Left renal pelvis (tissue), 4 donors: ENCODE measurements at regions not wholly inside any gene's neighbourhood (a gene's known extent, or its start where the extent isn't known, plus 50 kb on each side); places are given as distances from the start of the nearest gene placed in this dataset.

ENCODE experiments used
- DNase-seq, 4 donors: peaks; one replicate each; pipeline ENCODE4 v3.0.0-alpha.2; 2013; ENCODE audit warnings: low read depth in 4 of 4, low spot score in 3 of 4

DNA sequence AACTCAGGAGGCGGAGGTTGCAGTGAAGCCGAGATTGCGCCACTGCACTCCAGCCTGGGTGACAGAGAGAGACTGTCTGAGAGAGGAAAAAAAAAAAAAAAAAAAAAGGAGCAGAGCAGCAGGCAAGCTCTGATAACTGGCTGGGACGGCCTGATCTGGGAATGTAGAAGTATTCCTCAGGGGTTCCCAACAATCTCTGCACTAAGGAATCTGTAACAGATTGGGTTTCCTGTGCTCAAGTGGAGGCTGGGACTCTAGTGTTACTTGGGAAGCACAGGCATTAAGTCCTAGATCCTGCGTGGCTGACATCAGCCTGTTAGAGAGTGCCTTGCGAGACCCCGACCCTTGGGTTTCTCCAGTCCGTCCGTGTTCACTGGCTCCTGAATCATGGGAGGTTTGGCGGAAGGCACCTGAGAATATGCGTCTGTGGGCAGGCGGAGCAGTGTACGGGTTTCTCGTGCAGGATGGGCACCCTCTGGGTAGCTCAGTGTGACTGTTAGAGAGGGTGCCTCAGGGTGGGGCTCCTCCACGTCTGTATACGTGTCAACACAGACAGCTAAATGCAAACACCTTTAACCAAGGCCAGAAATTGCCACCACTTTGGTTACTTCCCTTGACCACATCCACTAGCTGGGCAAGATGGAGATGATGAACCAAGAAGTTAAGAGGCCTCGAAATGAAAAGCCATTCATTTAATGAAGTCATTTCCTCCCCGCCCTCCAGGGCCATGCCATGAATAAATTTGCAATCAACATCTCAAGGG, 174.9 kb upstream of the RPL38 start:
- DNase-seq = no peak

DNA sequence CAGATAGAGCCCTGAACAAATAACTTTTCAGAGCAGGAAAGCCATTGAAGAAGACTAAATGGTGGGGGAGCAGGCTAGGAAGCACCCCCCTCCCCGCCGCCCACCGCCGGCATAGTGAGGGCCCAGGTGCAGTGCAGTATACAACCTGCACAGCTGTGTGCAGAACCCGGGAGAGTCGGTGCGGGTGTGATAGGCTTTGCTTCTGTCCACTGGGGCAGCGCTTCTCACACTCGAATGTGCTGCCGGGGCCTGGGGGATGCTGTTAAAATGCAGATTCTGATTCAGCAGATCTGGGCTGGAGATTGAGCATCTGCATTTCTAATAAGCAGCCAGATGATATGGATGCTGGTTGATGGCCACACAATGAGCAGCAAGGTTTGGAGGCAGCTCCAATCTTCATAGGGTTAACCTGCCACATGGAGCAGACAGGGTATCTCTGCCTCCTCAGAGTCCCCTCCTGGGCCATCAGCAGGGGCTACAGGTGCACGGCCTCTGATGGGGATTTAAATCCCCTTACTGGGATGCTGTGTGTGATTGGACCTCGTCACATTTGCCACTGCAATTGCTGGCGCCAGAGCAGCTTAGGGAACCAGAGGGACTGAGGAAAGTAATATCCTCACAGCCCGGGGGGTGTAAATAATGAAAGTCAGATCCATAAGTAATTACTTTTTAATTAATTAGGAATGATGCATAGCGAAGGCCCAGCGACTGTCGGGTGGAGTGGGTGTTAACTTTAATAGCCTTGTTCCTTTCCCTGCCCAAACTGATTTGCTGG, 172.0 kb upstream of the RPL38 start:
- no peak for DNase-seq

DNA sequence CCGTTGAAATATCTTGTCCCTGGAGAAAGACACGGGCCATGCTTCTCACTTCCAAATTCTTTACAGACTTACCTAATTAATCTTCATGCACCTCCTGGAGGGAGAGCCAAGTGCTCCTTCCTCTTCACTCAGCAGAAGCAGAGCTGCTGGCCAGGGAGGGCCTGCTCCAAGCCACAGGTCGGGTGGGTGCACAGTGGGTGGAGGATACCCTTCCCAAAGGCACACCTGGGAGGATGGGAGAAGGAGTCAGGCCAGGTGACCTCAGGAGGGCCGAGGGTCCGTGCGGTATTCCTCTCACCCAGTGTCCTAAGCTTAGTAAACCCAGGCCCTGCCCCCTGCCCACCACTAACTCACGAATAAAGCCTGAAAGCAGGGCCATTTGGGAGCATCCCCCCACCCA, 171.3 kb upstream of the RPL38 start:
- DNase-seq = no peak

DNA sequence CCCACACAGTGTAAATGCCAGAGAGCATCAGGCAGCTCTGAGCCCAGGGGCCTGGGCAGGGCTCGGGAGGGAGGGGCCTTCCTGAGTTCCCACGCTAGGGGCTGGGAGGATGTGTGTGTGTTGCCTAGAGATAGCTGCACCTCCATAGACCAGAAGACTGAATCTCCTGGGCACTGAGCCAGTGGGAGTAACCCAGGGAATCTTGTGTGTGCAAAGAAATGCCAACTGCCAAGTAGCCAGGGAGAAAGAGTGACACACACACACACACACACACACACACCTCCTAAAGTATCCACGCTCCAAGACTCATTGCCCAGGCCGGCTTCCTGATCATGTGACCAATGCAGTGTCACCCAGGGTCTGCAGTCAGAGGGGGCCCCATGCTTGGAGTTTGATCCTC, 166.2 kb upstream of the RPL38 start:
- peak; percentile 36 to 67 (median 50) for DNase-seq

DNA sequence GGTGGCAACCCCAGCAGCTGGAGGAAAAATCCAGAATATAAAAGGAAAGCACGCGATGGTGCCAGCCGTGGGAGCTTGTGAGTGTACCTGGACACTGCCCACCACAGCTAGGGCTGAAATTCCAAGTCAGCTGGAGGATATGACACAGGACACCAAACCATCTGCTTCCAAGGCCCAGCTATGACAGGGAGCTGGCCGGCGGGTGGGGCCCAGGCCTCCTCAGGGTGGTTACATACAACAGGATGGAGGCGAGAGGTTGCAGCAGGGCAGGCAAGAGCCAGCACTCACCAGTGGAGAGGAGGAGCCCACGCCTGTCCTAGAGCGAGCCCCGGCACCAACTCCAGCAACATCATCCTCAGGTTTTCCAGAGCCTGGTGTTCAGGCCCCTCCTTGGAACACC, 163.2 kb upstream of the RPL38 start:
- no peak for DNase-seq

DNA sequence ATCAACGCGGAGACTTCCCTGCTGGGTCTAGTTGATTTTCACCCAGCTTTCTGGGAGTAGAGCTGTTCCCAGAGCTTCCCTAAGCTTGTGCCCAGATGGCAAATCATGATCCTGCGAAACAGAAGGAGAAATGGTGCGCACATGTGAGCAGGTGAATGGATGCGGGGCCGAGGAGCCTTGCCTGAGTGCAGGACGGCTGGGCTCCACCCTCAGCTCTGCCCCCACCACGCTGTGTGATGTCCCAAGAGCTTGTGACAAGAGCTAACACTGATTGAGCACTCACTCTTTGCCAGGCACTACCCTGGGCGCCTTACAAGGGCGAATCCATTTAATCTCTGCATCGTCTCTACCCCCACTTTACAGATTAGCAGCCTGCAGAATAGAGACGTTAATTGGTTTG, 162.7 kb upstream of the RPL38 start:
- no peak for DNase-seq

DNA sequence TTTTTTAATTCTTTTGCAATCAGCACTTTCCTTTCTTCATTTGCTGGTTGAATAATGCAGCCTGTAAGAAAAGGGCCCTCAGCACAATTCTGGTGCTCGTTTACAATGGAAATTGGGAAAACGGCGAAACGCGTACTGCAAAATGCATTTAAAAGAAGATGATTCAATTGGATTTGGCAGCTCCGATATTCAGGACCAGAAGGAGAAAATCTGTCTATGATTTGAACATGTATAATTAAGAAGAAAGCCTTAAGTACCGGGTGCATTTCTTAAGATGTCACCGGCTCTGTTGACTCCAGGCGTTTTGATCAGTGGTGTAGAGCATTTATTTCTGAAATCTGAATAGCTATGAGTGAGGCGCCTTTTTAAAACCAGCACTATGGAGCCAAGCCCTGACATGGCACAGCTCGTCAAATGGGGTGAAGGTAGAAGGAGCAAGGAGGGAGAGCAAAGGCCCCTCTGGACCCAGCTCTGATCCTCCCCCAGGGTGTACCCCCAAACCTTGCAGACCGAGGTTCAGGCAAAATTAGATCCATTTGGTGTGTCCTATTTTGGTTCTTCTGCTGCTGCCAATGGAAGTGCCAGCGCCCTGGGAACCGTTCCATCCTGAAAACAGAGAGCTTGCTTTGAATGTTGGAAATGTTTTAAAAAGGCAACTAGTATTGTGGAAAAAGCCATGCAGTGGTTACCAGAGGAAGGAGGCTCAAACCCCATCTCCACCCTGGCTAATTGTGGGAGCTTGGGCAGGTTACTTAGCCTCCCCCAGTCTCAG, 161.4 kb upstream of the RPL38 start:
- no peak for DNase-seq

DNA sequence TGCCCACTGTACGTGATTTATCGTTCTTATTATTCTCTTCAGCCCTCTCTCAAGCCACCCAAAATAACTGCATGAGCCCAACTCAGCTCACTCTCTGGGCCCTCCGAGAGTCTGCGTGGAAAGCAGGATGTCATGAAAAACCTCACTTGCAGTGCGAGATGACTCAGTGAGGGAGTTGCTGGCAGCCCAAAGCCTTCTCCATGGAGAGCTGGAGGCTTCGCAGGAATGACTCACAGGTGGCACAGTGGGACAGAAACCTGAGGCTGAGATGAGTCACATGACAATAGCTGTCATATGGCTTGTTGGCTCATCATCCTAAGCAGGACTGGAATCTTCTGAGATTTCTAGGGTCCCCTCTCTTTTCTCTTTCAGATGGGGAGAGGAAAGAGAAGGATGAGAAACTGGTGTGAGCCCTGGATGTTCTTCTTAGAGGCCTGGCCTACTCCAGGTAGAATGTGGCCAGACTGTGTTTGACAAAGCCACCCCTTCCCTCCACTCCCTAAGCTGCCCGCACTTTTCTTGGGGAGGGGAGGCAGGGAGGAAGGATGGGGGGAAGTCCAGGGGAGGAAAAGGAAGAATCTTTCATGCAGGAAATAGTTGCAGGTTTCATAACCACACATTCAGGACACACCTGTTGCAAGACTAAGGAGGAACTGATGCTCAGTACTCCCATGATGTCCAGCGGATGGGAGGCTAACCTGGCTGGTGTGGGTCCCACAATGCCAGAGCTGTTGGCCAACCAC, 160.6 kb upstream of the RPL38 start:
- DNase-seq = no peak

DNA sequence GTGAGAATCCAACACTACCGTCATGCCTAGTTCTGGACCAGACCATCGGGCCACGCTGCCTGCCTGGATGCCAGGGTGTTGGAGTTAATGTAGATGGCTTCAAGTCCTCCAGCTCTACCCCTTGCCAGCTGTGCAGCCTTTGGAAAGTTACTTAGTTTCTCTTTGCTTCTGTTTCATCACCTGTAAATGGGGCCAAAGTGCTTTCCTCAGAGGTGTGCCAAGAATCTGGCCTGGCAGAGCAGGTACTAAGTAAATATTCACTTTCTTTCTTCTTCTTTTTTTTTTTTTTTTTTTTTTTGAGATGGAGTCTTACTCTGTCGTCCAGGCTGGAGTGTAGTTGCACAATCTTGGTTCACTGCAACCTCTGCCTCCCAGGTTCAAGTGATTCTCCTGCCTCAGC, 159.5 kb upstream of the RPL38 start:
- DNase-seq = no peak

DNA sequence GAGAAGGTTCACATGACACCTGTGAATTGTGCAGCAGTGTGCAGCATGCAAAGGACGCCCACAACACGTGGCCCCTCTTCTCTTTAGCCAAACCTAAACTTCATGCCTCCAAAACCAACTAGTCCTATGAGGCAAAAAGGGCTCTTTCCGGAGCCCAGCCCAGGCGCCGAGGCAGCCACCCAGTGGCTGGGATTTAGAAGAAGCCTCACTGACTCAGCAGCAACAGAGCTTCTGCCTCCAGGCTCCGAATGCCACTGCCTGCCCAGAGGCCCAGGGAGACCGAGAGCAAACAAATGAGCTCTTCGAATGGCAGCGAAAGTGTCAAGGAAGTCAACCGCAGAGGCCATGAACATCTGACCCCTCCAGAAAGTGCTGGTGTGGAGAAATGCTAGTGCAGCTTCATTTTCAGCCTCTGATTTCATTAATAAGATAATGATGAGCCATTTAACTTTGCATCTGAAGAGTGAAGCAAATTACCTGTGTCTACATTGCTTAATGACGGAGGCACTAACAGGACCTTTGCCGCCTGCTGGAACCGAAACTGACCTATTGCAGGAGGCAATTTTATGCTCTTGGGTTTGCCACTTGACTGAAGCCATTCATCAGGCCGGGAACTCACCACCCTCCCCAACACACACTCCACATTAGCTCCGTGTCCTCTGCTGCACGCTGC, 157.7 kb upstream of the RPL38 start:
- DNase-seq = no peak

DNA sequence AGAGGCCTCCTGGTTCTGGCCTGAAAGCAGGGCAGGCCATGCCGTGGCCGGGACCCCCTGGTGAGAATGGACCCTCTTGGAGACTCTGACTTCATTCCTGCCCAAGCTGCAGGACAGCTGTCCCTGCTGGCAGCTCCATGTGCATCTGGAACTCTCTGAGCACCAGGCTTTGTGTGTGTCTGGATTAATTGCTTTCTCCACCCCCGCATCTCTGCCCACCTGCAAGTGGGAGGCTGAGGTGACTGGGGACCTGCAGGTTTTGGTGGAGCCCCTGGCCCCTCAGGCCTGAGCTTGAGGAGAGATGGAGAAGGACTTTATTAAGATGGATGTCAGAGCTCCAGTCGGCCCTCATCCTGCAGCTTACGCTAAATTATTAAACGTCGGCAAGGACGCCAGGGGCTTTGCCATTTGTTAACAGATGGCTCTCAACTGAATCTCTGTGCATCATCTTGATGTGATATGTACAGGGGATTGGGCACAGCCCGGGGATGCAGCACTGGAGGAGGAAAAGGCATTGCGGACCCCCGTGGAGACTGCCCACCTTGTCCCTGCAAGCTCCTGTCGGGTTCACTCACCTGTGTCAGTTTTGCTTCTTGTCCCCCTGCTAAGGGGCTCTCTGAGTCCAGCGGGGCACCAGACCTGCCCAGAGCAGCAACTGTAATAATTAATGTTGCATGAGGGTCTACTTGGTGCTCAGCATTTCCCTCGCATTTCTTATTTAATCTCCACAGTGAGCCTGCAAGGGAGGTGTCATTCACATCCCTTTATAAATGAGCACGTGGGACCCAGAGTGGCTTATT, 154.1 kb upstream of the RPL38 start:
- no peak for DNase-seq

DNA sequence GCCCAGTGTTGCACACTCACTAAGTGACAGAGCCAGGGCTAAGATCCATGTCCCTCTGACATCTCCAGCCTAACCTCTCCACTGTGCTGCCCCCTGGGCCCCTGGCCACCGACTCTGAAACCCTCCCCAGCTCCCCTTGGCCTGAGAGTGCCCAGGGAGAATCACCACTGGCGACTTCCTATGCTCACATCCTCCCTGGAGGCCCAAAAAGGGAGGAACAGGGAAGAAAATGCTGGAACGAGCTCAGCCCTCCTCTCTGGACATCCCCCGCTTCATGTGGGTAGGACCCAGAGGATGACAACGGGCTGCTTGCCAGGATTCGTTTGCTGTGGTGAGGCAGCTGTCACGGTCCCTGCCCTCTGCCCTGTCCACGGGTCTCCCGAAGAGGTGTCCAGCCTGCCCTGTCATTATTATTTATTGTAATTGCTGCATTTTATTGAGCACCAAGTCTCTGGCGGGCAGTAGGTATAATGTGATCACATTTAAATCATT, 153.5 kb upstream of the RPL38 start:
- no peak for DNase-seq

DNA sequence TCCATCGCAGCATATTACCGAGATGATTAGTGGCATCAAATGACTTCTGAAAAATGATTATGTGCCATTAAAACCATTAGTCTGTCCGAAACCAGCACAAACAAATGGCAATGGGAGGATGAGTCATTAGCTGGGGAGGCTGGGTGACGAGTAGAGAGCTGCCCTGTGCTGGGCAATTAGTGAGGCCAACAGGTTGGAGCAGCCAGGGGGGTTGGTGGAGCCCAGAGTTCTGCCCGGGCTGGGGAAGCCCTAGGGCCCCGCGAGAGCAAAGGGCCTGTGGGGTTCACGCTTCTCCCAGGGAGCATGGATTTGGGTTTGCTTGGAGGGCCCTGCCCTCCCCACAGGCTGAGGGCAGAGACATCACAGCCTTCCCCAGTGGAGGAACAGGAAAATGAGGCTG, 152.1 kb upstream of the RPL38 start:
- DNase-seq = no peak

DNA sequence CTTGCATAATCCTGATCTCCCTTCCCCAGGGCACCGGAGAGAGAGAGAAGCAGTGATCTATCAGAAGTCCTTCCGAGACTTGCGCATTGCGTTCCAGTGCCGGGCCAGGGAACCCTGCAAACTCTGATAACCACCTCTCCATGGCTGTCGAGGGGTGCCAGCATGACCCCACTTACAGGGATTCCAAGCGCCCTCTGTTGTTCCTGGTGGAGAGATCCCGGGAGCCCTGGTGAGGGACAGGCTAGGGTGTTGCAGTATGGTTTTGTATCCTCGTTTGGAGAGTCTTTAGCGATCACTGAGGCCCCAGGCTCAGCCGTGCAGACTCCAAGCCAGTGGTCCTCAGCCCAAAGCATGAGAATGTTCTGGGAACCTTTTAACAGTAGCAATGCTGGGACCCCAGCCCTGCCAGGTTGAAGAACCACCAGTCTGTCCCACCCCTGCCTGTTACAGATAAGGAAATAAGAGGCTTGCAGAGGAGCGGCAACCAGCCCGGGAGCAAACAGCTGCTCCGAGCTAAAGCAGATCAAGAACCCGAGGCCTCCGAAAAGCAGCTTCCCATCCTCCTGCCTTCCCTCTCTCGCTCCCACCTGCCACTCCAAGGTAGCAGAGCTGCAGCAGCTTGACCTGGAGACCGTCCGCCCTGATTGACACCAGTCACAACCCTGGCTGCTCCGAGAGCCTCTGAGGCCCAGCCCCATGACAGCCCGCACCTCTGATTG, 150.3 kb upstream of the RPL38 start:
- no peak for DNase-seq

DNA sequence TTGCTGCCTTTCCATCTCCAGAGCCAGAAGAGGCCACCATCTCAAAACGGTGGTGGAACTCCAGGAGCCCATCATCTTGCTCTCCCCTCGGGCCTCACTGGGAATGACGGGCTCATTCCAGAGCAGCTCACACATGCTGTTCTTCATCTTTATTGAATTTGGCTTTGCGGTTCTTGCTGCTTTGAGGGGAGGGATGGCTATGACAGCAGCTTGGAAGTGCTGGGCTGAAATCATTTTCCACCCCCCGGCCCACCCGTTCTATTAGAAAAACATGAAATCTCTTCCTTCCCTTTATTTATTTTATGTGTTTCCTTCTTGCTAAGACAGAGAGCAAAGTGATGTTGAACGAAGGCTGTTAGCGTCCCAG, 149.8 kb upstream of the RPL38 start:
- no peak for DNase-seq

DNA sequence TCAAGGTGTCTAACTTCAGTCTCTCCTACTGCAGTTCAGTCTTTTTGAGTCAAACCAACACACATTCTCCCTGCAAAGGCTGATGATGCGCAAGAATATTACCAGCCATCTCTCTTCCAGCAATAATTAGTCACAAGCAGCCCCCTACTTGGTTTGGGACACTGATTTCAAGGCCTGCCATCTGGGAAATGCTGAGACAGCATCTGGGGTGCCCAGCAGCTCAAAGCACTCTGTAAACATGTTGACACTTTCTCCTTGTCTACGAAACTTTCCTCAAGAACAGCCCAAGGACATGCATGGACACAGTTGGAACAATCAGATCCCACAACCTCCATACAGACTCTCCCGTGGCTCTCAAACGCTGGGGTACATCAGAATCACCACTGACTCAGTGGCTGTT, 149.2 kb upstream of the RPL38 start:
- DNase-seq = no peak

DNA sequence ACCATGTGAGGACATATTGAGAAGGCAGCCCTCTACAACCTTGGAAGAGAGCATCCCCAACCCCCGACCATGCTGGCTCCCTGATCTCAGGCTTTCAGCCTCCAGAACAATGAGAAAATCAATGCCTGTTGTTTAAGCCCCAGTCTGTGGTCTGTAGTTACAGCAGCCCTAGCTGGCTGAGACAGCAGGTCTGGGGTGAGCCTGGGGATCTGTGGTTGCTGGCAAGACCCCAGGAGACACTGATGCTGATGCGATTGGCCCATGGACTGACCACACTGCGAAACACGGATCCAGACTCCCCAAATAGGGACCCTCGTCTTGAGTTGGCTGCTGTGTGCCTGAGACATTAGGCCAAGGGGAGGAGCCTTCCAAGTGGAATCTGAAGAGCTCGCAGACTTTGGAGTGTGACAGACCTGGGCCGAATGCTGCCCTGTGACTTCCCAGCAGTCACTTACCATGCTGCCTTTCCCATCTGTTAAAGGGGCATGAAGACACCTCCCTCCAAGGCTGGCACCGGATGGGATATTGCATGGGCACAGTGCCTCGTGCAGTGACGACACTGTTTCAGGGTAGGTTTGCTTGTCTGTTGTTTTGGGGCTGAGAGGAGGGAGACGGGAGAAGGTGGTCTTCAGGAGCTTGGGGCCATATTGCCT, 147.8 kb upstream of the RPL38 start:
- DNase-seq = no peak
